Mucosa of gallbladder (tissue), 1 donor: ENCODE measurements at regions not wholly inside any gene's neighbourhood (a gene's known extent, or its start where the extent isn't known, plus 50 kb on each side); places are given as distances from the start of the nearest gene placed in this dataset.
"Not testable (repeated sequence)": the region's sequence is repeated elsewhere in the genome, so short reads cannot be mapped to it uniquely, and the experiment has no call there.

Source experiments
- DNase-seq: peaks from one replicate; pipeline ENCODE4 v3.0.0-alpha.2; 2020; ENCODE audit warnings: low spot score
- donor health status: DM: no; HTN: no; CAD: no.

DNA sequence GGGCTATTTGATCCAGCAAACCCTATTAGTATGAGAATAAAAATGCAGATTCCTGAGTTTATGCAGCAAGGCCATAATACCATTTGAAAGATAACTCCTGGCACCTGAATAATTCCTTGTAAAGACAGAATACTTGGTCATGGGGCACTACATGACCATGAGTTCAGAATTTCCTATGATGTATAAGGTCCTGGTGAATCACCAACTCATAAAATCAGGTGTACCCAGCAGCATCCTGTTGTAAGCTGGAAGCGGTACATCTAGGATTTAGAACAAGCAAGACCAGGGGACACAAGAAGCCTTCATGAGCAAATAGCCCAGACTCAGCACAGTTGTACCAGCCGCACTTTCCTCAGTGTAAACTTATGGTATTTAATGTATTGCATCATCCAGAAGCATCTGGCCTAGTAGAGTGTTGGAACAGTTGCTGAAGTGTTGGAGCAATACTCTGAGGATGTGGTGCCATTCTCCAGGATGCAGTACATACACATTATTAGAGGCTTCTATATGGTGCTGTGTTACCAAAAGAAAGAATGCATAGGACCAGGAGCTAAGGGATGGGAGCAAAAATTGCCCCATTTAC, 233.4 kb downstream of the SQOR start:
- DNase-seq = no peak

DNA sequence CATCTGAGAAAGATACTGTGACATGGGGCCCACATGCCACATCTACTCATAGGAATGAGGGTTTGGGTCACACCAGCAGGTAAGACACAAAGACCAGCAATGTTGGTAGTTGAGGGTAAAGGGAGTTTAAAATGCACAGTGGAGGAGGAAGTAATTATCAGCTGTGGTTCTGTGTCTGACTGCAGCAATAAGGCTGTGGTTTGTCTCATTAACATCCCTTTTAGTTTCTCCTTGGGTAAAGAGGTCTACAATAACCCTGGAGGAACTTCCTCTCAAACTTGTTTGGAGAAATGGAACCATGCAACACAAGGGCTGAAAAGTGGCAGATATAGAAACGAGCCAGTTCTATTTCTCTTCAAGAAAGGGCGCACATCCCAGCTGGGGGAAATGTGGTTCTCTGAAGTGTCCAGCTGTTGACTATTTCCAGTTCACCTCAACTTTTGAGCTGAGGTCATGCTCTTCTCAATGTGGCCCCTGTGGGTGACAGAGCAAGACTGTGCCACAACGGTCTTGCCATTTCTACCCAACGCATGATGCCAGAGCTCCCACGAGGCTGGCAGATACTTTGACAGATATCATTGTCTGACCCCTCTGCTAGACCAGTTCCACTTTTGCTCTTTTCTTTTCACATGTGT, 234.3 kb downstream of the SQOR start:
- no peak for DNase-seq

DNA sequence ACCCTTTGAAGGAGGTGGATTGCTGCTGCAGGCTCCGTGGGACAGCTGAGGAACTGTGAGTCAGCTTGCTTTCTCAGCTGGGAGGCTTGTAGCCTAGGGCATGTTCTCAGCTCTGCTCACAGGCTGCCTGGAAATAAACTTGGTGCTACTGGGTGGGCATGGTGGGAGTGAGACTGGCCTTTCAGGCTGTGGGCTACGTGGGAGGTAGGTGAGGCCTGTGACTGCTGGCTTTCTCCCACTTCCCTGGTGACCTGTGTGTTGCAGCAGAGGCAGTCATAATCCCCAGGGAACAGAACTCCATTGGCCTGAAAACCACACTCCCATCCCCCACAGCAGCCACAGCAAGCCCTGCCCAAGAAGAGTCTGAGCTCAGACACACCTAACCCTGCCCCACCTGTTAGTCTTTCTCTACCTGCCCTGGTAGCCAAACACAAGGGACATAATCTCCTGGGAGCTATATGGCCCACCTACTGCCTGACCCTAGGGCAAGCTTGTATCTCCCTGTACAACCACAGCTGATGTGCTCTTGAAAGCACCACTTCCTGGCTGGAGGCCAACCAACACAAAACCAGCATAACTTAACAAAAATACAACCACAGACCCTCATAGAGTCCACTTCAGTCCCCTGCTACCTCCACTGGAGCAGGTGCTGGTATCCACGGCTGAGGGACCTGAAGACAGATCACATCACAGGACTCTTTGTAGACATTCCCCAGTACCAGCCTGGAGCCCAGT, 236.5 kb downstream of the SQOR start:
- DNase-seq = no peak

DNA sequence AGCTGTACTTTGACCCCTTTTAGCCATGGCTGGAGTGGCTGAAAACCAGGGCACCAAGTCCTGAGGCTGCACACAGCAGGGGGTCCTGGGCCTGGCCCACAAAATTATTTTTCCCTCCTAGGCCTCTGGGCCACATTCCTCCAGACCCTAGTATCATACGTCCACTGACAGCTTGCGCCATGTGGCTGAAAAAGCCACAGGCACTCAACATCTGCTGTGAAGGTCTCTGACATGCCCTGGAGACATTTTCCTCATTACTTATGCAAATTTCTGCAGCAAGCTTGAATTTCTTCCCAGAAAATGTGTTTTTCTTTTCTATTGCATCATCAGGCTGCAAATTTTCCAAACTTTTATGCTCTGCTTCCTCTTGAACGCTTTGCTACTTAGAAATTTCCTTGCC, 239.0 kb downstream of the SQOR start:
- DNase-seq = no peak

DNA sequence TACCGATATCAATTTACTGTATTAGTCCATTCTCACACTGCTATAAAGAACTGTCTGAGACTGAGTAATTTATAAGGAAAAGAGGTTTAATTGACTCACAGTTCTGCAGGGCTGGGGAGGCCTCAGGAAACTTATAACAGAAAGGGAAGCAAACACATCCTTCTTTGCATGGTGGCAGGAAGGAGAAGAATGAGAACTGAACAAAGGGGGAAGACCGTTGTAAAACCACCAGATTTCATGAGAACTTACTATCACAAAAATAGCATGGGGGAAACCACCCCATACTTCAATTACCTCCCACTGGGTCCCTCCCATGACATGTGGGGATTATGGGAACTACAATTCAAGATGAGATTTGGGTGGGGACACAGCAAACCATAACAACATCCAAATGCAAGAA, 239.7 kb downstream of the SQOR start:
- DNase-seq = not testable (repeated sequence)

DNA sequence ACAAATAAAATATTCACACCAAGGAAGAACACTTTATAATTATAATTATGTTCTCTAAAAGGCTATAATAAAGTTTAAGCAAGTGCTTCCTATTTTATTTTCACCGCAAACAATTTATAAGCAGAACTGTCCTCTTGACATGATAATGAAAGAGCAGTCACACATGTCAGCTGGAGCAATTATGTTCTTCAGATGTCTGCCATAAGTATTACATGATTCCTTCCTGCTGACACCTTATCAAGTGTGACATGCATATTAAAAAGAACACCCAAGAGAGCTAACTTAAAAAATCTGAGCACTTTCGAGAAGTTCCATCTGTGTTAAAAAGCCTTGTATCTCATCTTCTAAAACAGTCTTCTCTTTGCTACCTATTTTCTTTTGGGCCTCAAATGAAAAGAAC, 249.5 kb downstream of the SQOR start:
- DNase-seq = no peak

DNA sequence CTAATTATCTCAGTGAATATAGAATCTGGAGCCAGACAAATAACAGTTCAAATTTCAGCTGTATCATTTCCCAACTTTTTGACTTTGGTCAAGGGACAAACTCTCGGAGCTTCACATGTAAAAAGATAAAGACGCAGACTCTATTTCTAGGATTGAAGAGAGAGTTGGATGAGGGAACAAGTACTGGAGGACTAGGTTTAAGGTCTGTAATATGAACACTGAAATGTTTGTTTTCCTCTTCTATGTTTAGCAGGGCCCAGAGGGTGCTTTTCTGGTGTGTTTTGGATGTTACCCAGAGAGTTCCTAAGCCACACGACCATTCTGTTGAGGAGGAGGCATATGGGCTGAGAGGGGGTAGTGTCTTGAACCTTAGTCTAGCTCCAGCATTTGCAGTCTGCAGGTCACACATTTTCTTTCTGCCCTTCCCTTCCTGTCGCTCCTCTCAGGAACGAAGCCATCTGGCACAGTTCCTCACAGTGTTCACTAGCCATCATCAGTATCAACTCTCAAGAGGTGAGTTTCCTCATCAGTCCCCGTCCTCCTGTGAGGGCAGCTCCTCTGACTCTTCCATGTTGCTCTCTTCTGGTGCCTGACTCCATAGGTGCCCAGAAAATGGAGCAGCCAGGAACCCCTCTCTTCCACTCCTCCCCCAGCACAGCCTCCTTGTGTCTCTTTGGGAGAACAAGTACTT, 250.1 kb downstream of the SQOR start:
- DNase-seq = no peak

DNA sequence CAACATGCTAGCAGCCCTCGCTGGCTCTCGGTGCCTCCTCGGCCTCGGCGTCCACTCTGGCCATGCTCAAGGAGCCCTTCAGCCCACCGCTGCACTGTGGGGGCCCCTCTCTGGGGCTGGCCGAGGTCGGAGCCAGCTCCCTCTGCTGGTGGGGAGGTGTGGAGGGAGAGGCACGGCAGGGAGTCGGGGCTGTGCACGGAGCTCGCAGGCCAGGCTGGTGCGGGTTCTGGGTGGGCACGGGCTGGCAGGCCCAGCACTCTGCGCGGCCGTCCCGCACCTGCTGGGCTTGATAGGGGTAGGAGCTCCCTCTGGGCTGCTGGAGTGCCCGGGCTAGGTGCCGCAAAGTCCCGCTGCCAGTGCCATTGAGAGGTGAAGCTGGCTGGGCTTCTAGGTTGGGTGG, 251.0 kb downstream of the SQOR start:
- DNase-seq = no peak

DNA sequence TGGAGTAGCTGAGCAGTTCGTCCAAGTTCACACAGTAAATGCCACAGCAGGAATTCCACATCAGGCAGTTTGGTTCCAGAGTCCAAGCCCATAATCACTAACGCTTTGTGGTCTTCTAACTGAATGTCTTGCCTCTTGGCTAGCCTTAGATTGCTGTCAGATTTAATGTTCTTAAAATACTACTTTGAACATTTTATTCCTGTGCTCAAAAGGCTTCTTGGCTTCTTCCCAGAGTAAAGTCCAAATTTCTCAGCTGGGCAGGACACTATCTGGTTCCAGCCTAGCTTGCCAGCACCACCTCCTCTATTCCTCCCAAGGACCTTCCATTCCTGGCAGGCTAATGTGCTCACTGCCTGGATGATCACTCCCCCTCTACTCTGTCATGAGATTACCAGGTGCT, 256.9 kb downstream of the SQOR start:
- no peak for DNase-seq

DNA sequence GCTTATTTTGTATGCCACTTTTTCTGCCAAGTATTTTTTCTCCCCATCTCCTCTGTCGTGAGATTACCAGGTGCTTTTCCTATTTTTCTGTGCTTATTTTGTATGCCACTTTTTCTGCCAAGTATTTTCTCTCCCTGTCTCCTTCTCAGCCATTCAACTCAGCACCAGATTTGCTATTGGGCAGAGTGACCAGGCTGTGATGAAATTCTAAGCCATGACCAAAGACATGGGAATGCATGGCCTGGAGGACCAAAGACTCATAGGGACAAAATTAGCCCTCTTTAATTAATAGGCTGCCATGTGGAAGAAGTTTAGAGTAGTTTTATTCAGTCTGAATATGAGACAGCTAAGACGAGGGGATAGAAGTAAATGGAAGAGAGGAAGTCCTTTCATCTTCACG, 257.4 kb downstream of the SQOR start:
- DNase-seq = no peak

DNA sequence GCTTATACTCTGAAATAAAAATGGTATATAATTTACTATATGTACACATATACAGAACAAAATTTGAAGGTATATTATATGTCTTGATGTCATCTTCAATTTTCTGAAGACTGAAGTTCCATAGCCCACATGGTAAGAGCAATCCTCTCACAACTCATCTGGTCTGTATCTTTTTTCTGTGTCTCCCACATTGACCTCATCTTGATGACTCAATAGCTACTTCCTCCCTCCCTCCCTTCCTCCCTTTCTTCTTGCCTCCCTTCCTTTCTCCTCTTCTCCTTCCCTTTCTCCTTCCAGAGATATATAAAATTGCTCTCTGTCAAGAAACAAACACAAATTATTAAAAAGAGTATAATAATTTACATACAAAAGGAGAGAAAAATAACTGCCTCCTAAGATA, 268.5 kb downstream of the SQOR start:
- no peak for DNase-seq

DNA sequence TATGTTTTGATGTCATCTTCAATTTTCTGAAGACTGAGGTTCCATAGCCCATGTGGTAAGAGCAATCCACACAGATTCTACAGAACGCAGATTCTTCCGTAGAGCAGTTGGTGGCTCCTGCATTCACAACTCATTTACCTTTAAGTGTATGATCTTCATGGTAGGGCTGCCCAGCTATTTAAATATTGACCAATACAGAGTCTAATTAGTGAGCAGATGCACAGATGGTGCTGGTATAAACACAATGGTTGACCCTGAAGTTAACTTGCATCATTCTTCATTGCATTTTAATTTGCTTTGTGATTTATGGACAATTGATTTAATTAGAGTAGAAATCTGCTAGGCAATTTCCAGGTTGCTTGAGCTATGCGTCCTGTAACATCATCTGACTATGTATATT, 269.2 kb downstream of the SQOR start:
- DNase-seq = no peak

DNA sequence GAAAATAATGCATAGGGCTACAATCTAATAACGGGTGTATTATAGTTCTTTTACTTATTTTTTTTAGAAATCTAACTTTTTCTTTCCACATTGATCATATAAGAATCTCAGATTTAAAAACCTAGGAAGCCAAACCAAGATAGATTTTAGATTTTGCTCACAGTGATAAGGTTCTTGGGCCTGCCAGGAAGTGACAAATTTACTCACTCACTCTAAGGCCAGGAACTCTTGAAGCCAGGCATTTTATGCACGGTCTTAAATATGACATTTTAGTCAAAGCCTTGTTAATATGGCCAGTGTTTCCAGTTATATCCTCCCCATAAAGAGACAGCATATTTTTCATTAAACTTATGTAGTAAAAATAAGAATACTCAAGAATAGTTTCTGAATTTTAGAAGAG, 271.4 kb downstream of the SQOR start:
- DNase-seq = no peak

DNA sequence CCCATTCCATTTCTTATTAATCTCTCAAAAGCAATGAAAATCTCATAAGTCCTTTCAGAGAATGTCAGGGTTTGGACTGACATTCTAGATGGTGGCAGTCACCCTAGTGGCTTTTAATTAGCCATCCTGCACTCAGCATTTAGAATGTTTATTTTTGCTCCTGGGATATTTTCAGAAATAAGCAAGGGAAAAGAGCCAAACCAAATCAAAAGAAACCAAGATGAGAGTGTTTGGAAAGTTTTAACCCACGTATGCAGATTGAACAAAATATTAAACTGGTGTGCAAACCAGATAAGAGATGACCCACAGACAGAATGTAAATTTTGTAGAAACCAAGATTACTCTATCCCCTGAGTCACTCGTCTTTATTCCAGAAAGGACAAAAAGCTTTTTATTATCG, 275.8 kb downstream of the SQOR start:
- no peak for DNase-seq

DNA sequence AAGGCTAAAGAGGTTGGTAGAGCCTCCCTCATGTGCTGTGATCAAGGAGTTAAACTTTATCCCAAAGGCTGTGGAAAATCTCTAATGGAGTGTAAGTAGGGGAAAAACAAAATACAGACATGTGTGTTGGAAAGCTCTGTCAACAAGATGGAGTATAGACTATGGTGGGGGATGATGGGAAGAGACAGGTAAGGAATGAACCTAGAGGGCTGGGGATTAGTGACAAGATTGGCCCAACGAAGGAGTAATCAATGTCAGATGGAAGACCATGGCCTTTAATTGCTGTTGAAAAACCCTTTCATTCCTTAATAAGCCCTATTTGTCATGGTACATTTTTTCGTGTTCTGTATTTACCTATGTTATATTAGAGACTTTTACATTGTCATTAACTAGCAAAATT, 278.6 kb downstream of the SQOR start:
- no peak for DNase-seq

DNA sequence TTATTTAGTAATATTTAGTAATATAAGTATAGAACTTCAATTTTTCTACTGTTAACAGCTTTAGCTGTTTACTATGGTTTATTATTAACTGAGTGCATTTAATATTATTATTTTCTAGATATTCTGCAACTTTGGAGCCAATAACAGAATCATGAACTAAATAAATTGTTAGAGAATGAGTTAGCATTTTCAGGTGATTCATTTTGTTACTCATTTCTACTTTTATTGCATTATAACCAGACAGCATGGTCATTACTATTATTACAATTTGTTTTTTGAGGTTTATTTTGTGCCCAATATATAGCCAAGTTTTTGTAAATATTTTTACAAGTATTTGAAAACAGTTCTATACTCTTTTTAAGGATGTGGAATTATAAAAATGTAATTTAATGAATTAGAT, 279.6 kb downstream of the SQOR start:
- DNase-seq = no peak

DNA sequence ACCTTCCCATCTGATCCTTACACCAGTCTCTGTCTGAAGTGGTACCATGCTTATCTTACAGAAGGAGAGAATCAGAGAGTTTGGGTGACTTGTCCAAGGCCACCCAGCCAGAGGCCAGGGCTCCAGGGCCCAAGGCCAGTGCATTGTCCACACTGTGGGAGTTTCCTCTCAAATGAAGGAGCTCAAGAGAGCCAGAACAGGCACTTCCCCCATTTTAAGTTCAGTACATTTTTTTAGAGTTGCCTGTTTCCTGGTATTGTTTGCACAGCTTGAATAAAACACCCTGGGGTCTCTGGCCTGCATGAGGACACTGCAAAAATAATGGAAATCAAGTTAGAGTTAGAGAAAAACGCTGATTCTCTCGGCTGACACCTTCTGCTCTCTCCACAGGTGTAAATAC, 284.0 kb downstream of the SQOR start:
- no peak for DNase-seq

DNA sequence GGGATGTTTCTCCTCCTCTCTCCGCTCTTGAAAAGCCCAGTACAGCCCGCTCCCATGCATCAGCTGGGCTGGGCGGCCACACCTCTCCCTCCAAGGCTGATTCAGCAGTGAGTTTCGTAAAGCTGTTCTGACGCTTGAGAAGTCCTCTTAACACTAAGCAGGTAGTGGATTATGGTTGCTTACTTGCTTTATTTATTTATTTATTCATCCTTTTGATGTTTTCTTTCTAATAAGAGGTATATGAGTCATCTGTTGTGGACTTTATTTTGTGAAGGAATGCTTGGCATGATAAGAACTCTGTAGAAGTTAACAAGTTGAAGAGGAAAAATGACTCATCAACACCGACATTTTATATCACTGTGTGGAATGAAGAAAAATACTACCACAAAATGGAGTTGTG, 285.0 kb downstream of the SQOR start:
- no peak for DNase-seq

DNA sequence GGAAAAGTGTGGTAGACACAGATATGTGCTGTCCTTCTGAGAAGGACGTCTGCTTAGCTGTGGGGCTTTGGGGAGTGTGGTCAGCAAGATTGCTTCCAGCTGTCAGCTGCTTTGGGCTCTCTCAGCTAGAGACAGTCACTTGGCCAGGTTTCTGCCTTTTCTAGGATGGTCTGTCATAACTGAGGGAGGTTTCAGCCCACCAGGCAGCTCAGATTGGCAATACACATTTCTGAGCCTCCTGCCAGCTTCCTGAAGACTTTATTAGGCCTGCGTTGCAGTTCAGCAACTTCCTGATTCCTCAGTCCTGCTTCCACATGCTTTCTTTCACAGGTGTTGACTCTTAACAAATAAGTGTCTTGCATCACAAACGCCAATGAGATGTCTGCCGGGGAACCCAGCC, 286.5 kb downstream of the SQOR start:
- DNase-seq = no peak

DNA sequence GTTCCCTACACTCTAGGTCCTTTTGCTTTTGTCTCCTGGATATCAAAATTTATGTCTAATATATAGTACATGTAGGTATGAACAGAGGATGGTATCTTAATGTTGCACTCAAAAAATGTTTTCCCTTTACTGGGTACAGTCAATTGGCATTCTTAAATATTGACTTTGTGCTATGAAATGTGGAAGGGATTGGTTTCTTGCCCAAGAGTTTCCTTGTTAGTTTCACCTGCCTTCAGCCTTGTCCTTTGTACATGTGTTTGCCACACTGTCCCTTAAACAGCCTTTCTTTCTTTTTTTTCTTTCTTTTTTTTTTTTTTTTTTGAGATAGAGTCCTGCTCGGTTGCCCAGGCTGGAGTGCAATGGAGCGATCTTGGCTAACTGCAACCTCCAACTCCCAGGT, 287.1 kb downstream of the SQOR start:
- DNase-seq = no peak

DNA sequence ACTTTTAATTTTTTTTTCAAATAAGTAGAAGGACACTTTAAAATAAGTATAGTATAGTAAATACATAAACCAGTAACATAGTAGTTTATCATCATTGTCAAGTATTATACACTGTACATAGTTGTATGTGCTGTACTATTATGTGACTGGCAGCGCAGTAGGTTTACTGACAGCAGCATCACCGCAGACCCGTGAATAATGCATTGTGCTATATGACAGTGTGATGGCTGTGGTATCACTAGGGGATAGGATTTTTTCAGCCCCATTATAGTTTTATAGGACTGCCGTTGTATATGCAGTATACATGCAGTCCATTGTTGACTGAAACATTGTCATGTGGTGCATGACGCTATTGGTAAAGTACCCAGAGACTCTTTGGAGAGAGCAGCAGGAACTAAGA, 306.5 kb downstream of the SQOR start:
- no peak for DNase-seq

DNA sequence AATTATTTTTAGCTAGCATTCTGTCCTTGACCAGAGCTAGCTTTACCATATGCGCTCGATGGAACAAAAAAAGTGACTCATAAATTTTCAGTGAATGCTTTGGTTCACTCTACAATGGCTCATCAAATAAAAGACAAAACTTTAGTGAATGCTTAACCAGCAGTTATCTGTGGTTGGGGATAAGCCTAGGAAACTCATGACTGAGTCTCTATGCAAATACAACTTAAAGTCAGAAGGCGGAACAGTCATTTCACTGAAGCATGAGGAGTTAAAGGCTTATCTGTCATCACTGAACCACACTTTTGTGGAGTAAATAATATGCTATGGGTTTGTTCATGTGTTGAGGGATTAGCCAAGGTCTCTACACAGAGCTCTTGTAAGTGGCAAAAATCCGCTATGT, 308.4 kb downstream of the SQOR start:
- DNase-seq = no peak

DNA sequence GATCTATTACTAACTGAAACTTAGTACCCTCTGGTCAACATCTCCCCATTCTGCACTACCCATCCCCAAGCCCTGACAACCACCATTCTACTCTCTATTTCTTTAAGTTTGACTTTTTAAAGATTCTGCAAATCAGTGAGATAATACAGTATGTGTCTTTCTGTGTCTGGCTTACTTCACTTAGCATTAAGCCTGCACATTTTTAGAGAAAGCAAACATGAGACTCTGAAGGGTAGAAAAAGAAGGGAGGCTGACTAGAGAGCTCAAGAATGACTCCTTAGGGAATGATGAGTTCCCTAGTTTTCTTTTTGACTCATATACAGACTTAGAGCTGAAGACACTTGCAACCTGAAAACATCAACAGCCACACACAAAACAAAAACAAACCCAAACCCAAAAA, 311.3 kb downstream of the SQOR start:
- DNase-seq = no peak
